ENCODE measurements at regions not wholly inside any gene's neighbourhood (a gene's known extent, or its start where the extent isn't known, plus 50 kb on each side); places are given as distances from the start of the nearest gene placed in this dataset.
"Not testable (repeated sequence)": the region's sequence is repeated elsewhere in the genome, so short reads cannot be mapped to it uniquely, and the experiment has no call there.

DNA sequence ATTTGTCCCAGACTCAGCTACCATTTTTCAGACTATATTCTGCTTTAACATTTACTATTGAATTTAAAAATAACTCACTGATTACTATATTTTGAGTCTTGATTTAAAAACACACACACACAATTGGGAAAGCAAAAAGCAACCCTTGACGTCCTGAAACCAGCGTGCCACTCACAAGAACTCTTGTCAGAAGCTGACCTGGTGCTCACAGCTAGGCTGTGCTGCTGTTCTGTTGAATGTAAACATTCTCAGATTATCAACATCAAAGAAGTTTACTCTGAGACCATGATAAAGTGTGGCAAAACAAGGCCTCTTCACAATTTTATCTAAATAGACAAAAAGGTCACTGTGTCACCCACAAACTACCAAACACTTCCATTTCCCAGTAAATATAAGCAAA lies 62.6 kb upstream of the CACNA2D1 start:
- no peaks in the 10 kb centered on the region for H3K4me1 ChIP-seq (ENCODE audit: control insufficient read depth, extremely low read depth, insufficient read depth, low read length)
- no peaks in the 10 kb centered on the region for H3K9me3 ChIP-seq (replicated peaks; ENCODE audit: control insufficient read depth, insufficient read depth, low read length)
- DNase-seq (ENCODE audit: low read depth, low spot score) (no peak), FAIRE-seq (no peak)
- no peaks in the 10 kb centered on the region for H3K27me3 ChIP-seq (ENCODE audit: control insufficient read depth in 2 of 2, insufficient read depth in 2 of 2, low read length in 2 of 2)
- dilution Hi-C loops (cut with MboI; ENCODE audit: extremely low pct_ligation_motif_present, low sequenced_read_pairs): no loop called here
- H3K4me2 ChIP-seq (ENCODE audit: insufficient read depth, low read length): no peak overlapping the region
- TF ChIP-seq POLR2AphosphoS5 (IDR thresholded peaks at IDR 0.05; ENCODE audit: insufficient read depth, low read depth, low read length) (no peak), POLR2A (IDR thresholded peaks at IDR 0.05; ENCODE audit: low read depth, low read length) (no peak), MYC (IDR thresholded peaks at IDR 0.05; ENCODE audit: low read depth, low read length) (no peak), EZH2 (IDR thresholded peaks at IDR 0.05; ENCODE audit: borderline replicate concordance, low read depth, low read length, severe bottlenecking) (no peak), GATA2 (IDR thresholded peaks at IDR 0.05; ENCODE audit: insufficient read depth, insufficient read length, low read depth, low read length) (no peak)
- TF ChIP-seq, protein P1, sequence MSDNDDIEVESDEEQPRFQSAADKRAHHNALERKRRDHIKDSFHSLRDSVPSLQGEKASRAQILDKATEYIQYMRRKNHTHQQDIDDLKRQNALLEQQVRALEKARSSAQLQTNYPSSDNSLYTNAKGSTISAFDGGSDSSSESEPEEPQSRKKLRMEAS (IDR thresholded peaks at IDR 0.05; ENCODE audit: insufficient read depth, insufficient read length): no peak
- H3K27ac ChIP-seq (ENCODE audit: insufficient read depth, low read depth, low read length): no peak overlapping the region
- no peak overlapping the region for H3K4me3 ChIP-seq (replicated peaks in 1 of 3; ENCODE audit: insufficient read depth in 1 of 3, low read depth in 1 of 3, low read length in 3 of 3)
- no peaks in the 10 kb centered on the region for H3K9me1 ChIP-seq (replicated peaks; ENCODE audit: control insufficient read depth, extremely low read depth, insufficient read depth, low read length)
- H3K79me2 ChIP-seq (ENCODE audit: control insufficient read depth, insufficient read depth, low read length): no peaks in the 10 kb centered on the region
- no peak overlapping the region for H3K9ac ChIP-seq (replicated peaks; ENCODE audit: extremely low read depth, insufficient read depth, low read length)
- H3K36me3 ChIP-seq (ENCODE audit: control insufficient read depth in 2 of 2, extremely low read depth in 1 of 2, insufficient read depth in 2 of 2, low read length in 2 of 2): no peaks in the 10 kb centered on the region
- CTCF ChIA-PET: interaction anchor here (0.7 to 1.9 kb wide), 7 partner anchors 11 to 735 kb away, joined by 3 to 8 read pairs (median 4); no protein-coding TSS in a partner anchor
- POLR2A ChIA-PET: no interaction called here
- intact Hi-C loops (cut with micrococcal nuclease): no loop called here
- H2AFZ ChIP-seq (ENCODE audit: low read depth, low read length): no peak overlapping the region
- BruUV-seq (replicated peaks): no TSS peak
- H4K20me1 ChIP-seq (replicated peaks; ENCODE audit: control insufficient read depth, extremely low read depth, insufficient read depth, low read length): no peaks in the 10 kb centered on the region

DNA sequence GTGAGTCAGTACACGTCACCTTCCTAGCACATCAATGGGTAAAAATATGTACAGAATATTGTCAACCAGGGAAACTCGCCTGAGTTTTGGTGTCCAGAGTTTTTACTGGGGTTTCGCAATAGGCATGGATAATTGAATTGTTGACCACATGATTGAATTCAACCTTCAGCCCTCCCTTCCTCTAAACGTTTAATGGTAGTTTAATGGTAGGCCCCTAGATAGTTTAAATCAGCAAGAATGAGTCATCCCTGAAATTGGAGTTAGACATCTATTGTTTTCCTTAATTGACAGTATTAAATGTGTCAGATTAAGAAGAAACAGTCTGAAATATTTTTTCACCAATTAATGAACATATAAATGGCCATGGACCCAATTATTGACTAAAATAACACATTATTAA lies 57.8 kb upstream of the CACNA2D1 start:
- dilution Hi-C loops (cut with MboI; ENCODE audit: extremely low pct_ligation_motif_present, low sequenced_read_pairs) (no loop called here), intact Hi-C loops (cut with micrococcal nuclease) (no loop called here)
- H4K20me1 ChIP-seq (replicated peaks; ENCODE audit: control insufficient read depth, extremely low read depth, insufficient read depth, low read length): no peaks in the 10 kb centered on the region
- BruUV-seq (replicated peaks): no TSS peak
- H3K9me3 ChIP-seq (replicated peaks; ENCODE audit: control insufficient read depth, insufficient read depth, low read length): no peaks in the 10 kb centered on the region
- H3K9me1 ChIP-seq (replicated peaks; ENCODE audit: control insufficient read depth, extremely low read depth, insufficient read depth, low read length): no peaks in the 10 kb centered on the region
- TF ChIP-seq, protein P2, sequence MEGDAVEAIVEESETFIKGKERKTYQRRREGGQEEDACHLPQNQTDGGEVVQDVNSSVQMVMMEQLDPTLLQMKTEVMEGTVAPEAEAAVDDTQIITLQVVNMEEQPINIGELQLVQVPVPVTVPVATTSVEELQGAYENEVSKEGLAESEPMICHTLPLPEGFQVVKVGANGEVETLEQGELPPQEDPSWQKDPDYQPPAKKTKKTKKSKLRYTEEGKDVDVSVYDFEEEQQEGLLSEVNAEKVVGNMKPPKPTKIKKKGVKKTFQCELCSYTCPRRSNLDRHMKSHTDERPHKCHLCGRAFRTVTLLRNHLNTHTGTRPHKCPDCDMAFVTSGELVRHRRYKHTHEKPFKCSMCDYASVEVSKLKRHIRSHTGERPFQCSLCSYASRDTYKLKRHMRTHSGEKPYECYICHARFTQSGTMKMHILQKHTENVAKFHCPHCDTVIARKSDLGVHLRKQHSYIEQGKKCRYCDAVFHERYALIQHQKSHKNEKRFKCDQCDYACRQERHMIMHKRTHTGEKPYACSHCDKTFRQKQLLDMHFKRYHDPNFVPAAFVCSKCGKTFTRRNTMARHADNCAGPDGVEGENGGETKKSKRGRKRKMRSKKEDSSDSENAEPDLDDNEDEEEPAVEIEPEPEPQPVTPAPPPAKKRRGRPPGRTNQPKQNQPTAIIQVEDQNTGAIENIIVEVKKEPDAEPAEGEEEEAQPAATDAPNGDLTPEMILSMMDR (IDR thresholded peaks at IDR 0.05; ENCODE audit: extremely low read depth in 1 of 2, insufficient read depth in 1 of 2, low read depth in 1 of 2, low read length in 2 of 2): no peak
- TF ChIP-seq POLR2AphosphoS5 (IDR thresholded peaks at IDR 0.05; ENCODE audit: insufficient read depth, low read depth, low read length) (no peak), GATA2 (IDR thresholded peaks at IDR 0.05; ENCODE audit: insufficient read depth, insufficient read length, low read depth, low read length) (no peak), JUN (IDR thresholded peaks at IDR 0.05; ENCODE audit: borderline replicate concordance, insufficient read depth, insufficient read length, low read depth) (no peak)
- FAIRE-seq (no peak), DNase-seq (ENCODE audit: low read depth, low spot score) (no peak)
- no peak overlapping the region for H2AFZ ChIP-seq (ENCODE audit: low read depth, low read length)
- CTCF ChIA-PET: interaction anchor here (1.8 kb wide), 1 partner anchor 20 kb away, joined by 8 read pairs; no protein-coding TSS in a partner anchor
- no peak overlapping the region for H3K4me2 ChIP-seq (ENCODE audit: insufficient read depth, low read length)
- no peak overlapping the region for H3K4me3 ChIP-seq (replicated peaks in 1 of 3; ENCODE audit: insufficient read depth in 1 of 3, low read depth in 1 of 3, low read length in 3 of 3)
- H3K36me3 ChIP-seq (ENCODE audit: control insufficient read depth in 2 of 2, extremely low read depth in 1 of 2, insufficient read depth in 2 of 2, low read length in 2 of 2): no peaks in the 10 kb centered on the region
- H3K27ac ChIP-seq (ENCODE audit: insufficient read depth, low read depth, low read length): no peak overlapping the region
- POLR2A ChIA-PET: no interaction called here
- H3K4me1 ChIP-seq (ENCODE audit: control insufficient read depth, extremely low read depth, insufficient read depth, low read length): no peaks in the 10 kb centered on the region
- H3K9ac ChIP-seq (replicated peaks; ENCODE audit: extremely low read depth, insufficient read depth, low read length): no peak overlapping the region
- no peaks in the 10 kb centered on the region for H3K79me2 ChIP-seq (ENCODE audit: control insufficient read depth, insufficient read depth, low read length)
- no peaks in the 10 kb centered on the region for H3K27me3 ChIP-seq (ENCODE audit: control insufficient read depth in 2 of 2, insufficient read depth in 2 of 2, low read length in 2 of 2)

DNA sequence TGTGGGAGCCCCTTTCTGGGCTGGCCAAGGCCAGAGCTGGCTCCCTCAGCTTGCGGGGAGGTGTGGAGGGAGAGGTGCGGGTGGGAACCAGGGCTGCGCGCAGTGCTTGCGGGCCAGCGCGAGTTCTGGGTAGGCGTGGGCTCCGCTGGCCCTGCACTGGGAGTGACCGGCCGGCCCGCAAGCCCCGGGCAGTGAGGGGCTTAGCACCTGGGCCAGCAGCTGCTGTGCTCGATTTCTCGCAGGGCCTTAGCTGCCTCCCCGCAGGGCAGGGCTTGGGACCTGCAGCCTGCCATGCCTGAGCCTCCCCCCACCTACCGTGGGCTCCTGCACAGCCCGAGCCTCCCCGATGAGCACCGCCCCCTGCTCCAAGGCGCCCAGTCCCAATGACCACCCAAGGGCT lies 56.0 kb upstream of the CACNA2D1 start:
- H4K20me1 ChIP-seq (replicated peaks; ENCODE audit: control insufficient read depth, extremely low read depth, insufficient read depth, low read length); DNase-seq (ENCODE audit: low read depth, low spot score); H3K4me1 ChIP-seq (ENCODE audit: control insufficient read depth, extremely low read depth, insufficient read depth, low read length); H2AFZ ChIP-seq (ENCODE audit: low read depth, low read length); H3K4me3 ChIP-seq (replicated peaks in 1 of 3; ENCODE audit: insufficient read depth in 1 of 3, low read depth in 1 of 3, low read length in 3 of 3); H3K9ac ChIP-seq (replicated peaks; ENCODE audit: extremely low read depth, insufficient read depth, low read length); dilution Hi-C loops (cut with MboI; ENCODE audit: extremely low pct_ligation_motif_present, low sequenced_read_pairs); BruUV-seq (replicated peaks); POLR2A ChIA-PET; H3K9me3 ChIP-seq (replicated peaks; ENCODE audit: control insufficient read depth, insufficient read depth, low read length); intact Hi-C loops (cut with micrococcal nuclease); FAIRE-seq; H3K79me2 ChIP-seq (ENCODE audit: control insufficient read depth, insufficient read depth, low read length); H3K9me1 ChIP-seq (replicated peaks; ENCODE audit: control insufficient read depth, extremely low read depth, insufficient read depth, low read length); H3K27me3 ChIP-seq (ENCODE audit: control insufficient read depth in 2 of 2, insufficient read depth in 2 of 2, low read length in 2 of 2); H3K36me3 ChIP-seq (ENCODE audit: control insufficient read depth in 2 of 2, extremely low read depth in 1 of 2, insufficient read depth in 2 of 2, low read length in 2 of 2); H3K27ac ChIP-seq (ENCODE audit: insufficient read depth, low read depth, low read length); H3K4me2 ChIP-seq (ENCODE audit: insufficient read depth, low read length): not testable (repeated sequence)
- CTCF ChIA-PET: interaction anchor here (1.8 kb wide), 1 partner anchor 18 kb away, joined by 8 read pairs; no protein-coding TSS in a partner anchor
